SH-SY5Y (cell line): ENCODE measurements at regions not wholly inside any gene's neighbourhood (a gene's known extent, or its start where the extent isn't known, plus 50 kb on each side); places are given as distances from the start of the nearest gene placed in this dataset.

Experiments
- GATA2 ChIP-seq: IDR thresholded peaks from 2 replicates; pipeline ENCODE4 v1.6.1; 2011; ENCODE audit warnings: mild to moderate bottlenecking, low read depth, low read length
- GATA3 ChIP-seq: IDR thresholded peaks from 2 replicates; pipeline ENCODE4 v1.6.1; 2011; ENCODE audit warnings: low read depth, mild to moderate bottlenecking, low read length, moderate library complexity

DNA sequence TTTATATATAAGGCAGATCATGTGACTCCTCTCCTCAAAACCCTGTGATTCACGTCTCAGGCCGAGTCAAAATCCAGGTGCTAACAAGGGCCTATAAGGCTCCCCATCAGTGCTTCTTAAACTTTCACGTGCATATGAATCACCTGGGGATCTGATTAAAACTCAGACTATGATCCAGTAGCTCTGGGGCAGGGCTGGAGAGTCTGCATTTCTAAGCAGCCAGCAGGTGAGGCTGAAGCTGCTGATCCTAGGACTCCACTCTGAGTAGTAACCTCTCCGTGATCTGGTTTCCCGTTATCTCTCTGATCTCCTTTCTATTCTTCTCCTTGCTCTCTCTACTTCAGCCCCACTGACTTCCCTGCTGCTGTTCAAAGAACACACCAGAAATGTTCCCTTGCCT lies 252.4 kb upstream of the RPS6KA3 start:
- peak; percentile 17; the same call in 1 of the 2 replicates for TF ChIP-seq GATA2
- no peak for TF ChIP-seq GATA3

DNA sequence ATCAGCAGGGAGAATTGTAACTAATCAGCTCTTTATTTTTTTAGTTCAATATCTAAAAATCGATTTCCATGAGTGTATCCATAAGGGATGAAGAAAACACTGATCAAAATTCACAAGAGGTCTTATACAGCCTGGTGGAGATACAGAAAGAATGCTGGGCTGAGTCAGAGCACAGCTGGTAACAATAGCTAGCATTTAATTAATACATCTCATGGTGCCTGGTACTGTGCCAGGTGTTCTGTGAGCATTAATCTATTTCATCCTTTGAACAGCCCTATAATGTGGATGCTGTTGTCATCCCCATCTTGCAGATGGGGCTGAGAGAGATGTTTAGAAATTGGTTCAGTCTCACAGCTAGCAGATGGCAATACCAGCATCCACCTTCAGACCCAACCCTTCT lies 250.9 kb upstream of the RPS6KA3 start:
- TF ChIP-seq GATA3 (no peak), GATA2 (no peak)

DNA sequence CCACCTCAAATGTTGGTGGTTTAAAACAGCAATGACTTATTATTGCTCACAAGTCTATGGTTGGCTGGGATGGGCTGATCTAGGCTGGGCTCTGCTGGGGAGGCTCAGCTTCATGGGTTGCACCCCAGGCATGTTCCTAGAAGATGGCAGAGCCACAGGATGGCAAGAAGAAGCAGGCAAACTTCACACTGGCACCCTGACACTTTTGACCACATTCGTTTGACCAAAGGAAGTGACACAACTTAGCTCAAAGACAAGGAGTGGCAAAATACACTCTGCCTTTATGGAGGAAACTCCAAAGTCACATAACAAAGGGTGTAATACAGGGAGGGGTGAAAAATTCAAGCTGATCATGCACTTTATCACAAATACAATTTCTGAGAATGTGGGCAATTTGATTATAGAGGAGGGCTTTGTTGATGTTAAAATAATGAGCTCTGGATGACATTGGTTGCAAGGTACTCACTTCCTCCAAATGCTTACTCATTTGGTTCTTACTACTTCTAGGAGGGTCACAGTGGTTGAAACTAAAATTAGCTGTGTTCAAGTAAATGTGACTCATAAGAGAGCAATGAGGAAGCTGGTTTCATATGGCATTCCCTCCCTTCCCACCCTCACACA lies 249.2 kb upstream of the RPS6KA3 start:
- TF ChIP-seq GATA2 (no peak), GATA3 (no peak)

DNA sequence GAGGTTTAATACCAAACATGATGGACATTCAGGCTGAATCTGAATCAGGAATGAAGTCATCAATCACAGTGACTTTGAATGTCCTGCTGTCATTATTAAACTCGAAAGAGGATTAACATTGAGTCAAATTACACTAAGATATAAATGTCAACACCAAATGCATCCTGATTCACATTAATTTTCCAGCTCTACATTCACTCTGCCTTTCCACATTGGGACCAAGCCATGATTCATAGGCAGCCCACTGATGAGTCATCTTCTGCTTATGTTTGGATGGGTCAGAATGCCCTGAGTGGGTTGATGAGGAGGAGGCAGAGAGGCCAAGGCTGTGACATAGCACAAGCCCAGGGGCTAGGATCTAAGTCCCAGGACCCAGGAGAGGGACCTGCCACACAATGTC lies 247.6 kb upstream of the RPS6KA3 start:
- TF ChIP-seq GATA2 (no peak), GATA3 (no peak)

DNA sequence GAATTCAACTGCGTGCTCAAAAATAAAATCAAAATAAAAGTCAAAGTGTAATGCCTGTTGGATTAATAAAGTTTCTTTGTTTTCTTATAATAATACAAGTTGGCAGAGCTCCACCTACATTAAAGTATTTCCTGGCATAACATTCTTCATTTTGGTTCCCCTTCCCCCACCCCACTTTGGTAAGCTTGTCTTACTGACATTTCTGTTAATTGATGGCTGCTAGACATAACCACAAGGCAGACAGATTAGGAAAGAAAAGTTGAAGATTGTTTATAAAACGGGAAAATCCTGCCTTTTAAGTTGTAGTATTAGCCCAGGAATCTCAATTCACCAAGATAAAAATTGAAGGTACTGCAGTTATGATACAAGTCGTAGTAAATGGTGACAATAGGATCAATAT lies 246.5 kb upstream of the RPS6KA3 start:
- TF ChIP-seq GATA2 (no peak), GATA3 (no peak)

DNA sequence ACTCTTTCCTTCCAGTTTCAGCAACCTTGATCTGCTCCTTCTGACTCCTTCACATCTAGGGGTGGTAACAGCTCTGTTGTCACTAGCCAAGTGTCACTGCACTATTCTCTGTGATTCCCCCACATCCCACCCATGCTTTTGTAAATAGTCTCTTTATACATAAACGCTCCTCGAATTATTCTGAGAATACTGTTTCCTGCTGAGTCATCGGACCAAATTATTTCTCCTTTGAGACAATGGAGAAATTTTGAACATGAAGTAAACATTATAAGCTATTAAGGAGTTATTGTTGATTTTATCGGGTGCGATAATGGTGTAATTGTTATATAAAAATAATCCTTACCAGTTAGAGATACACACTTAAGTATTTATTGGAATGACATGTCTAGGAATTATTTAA lies 245.1 kb upstream of the RPS6KA3 start:
- TF ChIP-seq GATA2 (no peak), GATA3 (no peak)

DNA sequence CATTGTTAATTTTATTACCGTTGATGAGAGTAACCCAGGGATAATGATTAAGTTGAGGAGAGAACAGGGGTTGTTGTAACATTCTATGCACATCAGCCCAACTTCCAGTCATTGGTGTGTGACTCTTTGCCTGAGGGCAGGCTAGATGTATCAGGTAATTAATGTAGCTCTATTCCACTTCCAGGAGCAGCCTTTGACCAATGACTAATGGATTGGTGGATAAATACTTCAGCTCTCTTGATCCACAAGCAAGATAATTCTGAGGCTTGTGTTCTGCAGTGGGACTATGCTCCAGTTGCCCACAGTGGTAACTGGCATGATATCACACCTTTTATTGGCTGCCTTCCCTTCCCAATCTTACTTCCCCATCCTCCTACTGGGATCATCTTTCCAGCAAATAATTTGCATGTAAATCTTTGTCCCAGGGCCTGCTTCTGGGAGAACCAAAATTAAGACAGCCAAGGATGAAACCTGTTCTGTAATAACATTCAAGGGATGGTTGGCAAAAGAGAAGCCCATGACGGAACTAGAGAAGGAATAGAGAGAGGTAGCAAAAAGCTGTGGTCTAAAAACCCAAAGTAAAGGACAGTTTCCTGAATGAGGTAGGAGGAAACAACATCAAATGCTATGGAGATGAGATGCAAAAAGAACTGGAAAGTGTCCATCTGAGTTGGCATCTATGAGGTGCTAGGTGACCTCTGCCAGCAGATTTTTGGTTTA lies 241.4 kb upstream of the RPS6KA3 start:
- TF ChIP-seq GATA2 (no peak), GATA3 (no peak)

DNA sequence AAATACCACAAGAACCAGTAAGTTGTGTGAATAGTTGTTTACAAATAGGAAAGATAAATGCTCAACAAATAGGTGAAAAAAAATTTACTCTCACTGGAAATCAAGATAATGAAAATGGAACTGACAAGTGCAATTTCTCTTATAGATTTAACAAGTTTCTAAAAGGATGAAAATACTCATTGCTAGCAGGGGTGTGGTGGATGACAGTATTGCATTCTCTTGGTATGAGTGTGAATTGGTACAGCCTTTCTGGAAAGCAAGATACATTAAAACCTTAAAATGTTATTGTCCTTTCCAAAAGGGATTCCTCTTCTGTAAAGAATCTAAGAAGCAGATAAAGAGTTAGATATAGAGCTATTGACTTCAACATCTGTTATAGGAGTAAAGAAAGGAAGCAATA lies 240.0 kb upstream of the RPS6KA3 start:
- no peak for TF ChIP-seq GATA2
- no peak for TF ChIP-seq GATA3

DNA sequence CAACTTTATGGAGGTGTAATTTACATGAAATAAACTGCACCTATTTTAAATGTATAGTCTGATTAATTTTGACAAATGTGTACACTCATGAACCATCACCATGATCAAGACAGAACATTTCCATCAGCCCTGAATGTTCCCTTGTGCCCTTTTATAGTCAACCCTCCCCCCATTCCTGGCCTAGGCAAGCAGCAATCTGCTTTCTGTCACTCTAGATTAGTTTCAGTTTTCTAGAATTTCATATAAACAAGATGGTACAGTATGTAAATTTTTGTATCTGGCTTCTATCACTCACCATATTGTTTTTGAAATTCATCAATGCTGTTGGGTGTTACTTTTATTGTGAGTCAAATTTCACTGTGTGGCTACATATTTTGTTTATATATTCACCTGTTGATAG lies 234.2 kb upstream of the RPS6KA3 start:
- TF ChIP-seq GATA3, result no peak
- TF ChIP-seq GATA2, result no peak

DNA sequence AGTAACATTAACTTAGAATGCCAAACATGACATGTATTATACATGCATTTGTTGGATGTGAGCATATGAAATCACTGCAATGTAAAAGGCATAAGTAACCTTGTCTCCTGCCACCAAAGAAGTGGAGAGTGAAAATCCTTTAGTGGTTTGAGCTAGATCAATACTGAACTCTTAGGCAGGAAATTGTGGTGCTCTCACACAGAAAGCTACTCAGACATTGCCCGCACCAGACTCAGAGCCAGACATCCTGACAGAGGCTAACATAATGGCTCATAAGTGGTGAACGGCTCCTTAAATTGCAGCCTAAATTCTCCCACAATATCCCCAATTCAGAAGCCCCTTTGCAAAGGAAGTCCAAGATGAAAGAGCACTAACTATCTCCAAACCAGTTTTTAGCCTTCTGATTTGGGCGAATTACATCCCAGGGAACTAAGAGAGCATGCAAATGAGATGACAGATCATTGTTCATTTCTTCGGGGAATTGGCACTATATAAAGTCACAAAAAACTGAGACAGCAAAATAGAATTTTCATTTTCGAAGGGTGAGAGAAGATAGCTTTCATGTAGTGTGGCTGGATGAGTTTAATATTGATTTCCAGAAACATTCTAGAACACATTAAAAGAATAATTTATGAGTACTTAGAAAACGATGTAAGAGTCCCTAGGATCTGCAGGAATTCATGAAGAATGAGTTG lies 233.6 kb upstream of the RPS6KA3 start:
- TF ChIP-seq GATA2, result no peak

DNA sequence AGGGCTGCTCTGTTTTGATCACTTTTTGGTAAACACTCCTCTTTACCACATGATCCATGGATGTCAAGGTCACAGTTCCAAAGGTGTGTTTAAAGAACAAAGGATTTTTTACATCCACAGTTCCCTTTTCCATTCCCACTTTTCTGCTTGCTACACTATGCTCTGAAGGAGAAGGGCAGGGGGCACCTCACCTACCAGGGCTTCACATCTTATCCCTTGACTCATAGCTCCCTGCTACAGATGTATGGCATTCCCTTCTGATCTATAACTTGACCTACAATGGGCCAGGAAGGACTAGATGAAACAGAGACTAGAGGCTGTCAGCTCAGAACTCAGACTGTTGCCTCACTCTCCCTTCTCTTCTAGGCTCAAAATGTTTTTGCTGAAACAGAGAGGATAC lies 233.1 kb upstream of the RPS6KA3 start:
- TF ChIP-seq GATA3, result no peak
- TF ChIP-seq GATA2, result no peak

DNA sequence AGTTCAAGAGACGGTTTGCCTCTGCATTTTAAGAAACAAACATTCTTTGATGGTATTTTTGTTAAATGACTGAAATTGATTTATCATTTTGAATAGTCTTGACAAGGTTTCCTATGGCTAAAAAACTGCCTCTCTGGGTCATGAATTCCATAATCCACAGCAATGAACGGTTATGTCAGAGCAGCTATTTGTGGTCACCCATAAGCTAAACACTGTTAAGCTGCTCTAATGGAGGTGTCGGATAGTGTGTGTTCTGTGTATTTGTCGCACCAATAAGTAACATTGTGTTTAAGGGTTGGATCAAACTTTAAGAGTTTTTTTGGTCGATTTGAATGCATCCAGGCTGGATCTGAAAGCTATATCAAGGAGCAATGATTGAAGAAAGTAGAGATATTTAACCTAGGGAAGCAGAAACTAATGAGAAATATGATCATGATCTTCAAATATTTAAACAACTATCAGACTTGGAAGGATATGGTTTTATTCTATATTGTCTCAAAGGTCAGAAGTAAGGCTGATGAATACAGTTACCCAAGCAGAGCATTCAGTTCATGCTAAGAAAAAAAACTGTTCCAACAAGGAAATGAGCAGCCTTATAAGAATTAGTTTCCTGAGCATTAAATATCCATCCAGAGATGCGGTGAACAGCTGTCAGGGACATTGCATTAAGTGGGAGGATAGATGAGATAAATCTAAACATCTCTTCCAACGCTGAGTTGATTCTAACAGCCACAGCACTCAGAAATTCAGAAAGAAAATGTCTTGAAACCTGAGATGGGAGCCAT lies 232.3 kb upstream of the RPS6KA3 start:
- no peak for TF ChIP-seq GATA2
- no peak for TF ChIP-seq GATA3

DNA sequence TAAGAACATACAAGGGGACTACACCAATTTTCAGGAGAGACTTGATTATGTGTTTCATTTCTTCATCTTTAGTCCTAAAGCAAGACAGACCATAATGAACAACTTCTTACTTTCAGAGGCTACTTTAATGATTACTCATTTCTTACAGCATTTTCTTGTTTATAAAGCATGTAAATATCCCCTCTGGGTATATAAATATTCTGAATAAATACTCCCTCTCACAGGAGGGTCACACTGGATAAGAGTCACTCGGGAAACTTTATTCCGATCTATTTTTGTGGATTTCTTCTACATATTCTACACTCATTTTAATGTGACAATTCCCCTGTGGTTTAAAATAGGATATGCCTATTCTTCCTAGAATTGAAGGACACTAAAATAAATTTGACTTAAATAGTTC lies 228.9 kb upstream of the RPS6KA3 start:
- TF ChIP-seq GATA3, result no peak
- TF ChIP-seq GATA2, result no peak

DNA sequence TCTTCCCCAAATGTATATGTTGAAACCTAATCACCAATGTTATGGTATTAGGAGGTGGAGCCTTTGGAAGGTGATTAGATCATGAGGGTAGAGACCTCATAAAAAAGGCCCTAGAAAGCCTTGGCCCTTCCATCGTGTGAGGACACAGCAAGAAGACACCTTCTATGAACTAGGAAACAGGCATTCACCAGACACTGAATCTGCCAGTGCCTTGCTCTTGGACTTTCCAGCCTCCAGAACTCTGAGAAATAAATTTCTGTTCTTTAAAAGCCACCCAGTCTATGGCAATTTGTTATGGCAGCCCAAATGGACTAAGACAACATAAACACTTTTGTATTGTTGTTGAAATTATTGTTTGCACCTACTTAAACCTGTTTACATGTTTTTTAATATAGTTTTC lies 221.8 kb upstream of the RPS6KA3 start:
- TF ChIP-seq GATA2 (no peak), GATA3 (no peak)
